ENCODE measurements at regions not wholly inside any gene's neighbourhood (a gene's known extent, or its start where the extent isn't known, plus 50 kb on each side); places are given as distances from the start of the nearest gene placed in this dataset.

GRCh38 chr1:228938537-228938901 is 203.2 kb downstream of the RHOU start (continued):
- TF ChIP-seq STAT5B (CRISPR knock-in tag; IDR thresholded peaks at IDR 0.05) (no peak), ZNF3 (CRISPR knock-in tag; IDR thresholded peaks at IDR 0.05) (no peak), RFXAP (CRISPR knock-in tag; IDR thresholded peaks at IDR 0.05; ENCODE audit: borderline replicate concordance) (0 out of 2 replicates have a peak, but pooled peaks have one; percentile 29), ZNF772 (CRISPR knock-in tag; IDR thresholded peaks at IDR 0.05) (no peak), ZNF670 (CRISPR knock-in tag; IDR thresholded peaks at IDR 0.05; ENCODE audit: borderline replicate concordance) (no peak), ZBTB4 (CRISPR knock-in tag; IDR thresholded peaks at IDR 0.05; ENCODE audit: borderline replicate concordance) (no peak), SIX4 (CRISPR knock-in tag; IDR thresholded peaks at IDR 0.05) (no peak), ZNF572 (CRISPR knock-in tag; IDR thresholded peaks at IDR 0.05) (no peak), TBL1XR1 (IDR thresholded peaks at IDR 0.05; ENCODE audit: borderline replicate concordance, low read length, partially characterized antibody) (no peak), SKI (IDR thresholded peaks at IDR 0.05; ENCODE audit: partially characterized antibody) (peak; percentile 39), ZBTB40 (IDR thresholded peaks at IDR 0.05) (no peak), ZBTB40 (CRISPR knock-in tag; IDR thresholded peaks at IDR 0.05) (no peak), KMT2B (CRISPR knock-in tag; IDR thresholded peaks at IDR 0.05) (no peak), JUNB (CRISPR knock-in tag; IDR thresholded peaks at IDR 0.05; ENCODE audit: borderline replicate concordance) (no peak), PCBP2 (optimal IDR thresholded peaks at IDR 0.05; ENCODE audit: low read depth, low read length, poor library complexity, severe bottlenecking) (no peak)

Measured in HepG2 (cell line).